ENCODE measurements at regions not wholly inside any gene's neighbourhood (a gene's known extent, or its start where the extent isn't known, plus 50 kb on each side); places are given as distances from the start of the nearest gene placed in this dataset.

GRCh38 chr3:66655044-66655443 lies 154.2 kb upstream of the LRIG1 start:
- H3K9me3 ChIP-seq (ENCODE audit: low read depth, low read length): no peaks in the 10 kb centered on the region
- DNase-seq (ENCODE audit: low read depth, low spot score): no peak
- TF ChIP-seq FOXP2 (optimal IDR thresholded peaks at IDR 0.05; ENCODE audit: control extremely low read depth, extremely low read length, insufficient read depth) (no peak), POLR2AphosphoS5 (IDR thresholded peaks at IDR 0.05; ENCODE audit: borderline replicate concordance, low read depth, low read length) (no peak), EZH2 (IDR thresholded peaks at IDR 0.05) (no peak)
- no peak overlapping the region for H3K9ac ChIP-seq (ENCODE audit: insufficient read length)
- H3K27ac ChIP-seq: no peak overlapping the region
- H3K4me3 ChIP-seq: no peak overlapping the region
- no peaks in the 10 kb centered on the region for H3K36me3 ChIP-seq (ENCODE audit: insufficient read depth, low read length)

GRCh38 chr3:66655671-66656070 lies 154.8 kb upstream of the LRIG1 start:
- no peaks in the 10 kb centered on the region for H3K36me3 ChIP-seq (ENCODE audit: insufficient read depth, low read length)
- H3K27ac ChIP-seq: no peak overlapping the region
- H3K4me3 ChIP-seq: no peak overlapping the region
- H3K9me3 ChIP-seq (ENCODE audit: low read depth, low read length): no peaks in the 10 kb centered on the region
- TF ChIP-seq FOXP2 (optimal IDR thresholded peaks at IDR 0.05; ENCODE audit: control extremely low read depth, extremely low read length, insufficient read depth) (no peak), EZH2 (IDR thresholded peaks at IDR 0.05) (no peak), POLR2AphosphoS5 (IDR thresholded peaks at IDR 0.05; ENCODE audit: borderline replicate concordance, low read depth, low read length) (no peak)
- H3K9ac ChIP-seq (ENCODE audit: insufficient read length): no peak overlapping the region
- DNase-seq (ENCODE audit: low read depth, low spot score): no peak

GRCh38 chr3:66656609-66657008 lies 155.8 kb upstream of the LRIG1 start:
- no peak for TF ChIP-seq EZH2 (IDR thresholded peaks at IDR 0.05)
- TF ChIP-seq POLR2AphosphoS5 (IDR thresholded peaks at IDR 0.05; ENCODE audit: borderline replicate concordance, low read depth, low read length): no peak
- no peak for TF ChIP-seq FOXP2 (optimal IDR thresholded peaks at IDR 0.05; ENCODE audit: control extremely low read depth, extremely low read length, insufficient read depth)
- Histone ChIP-seq H3K27ac (no peak overlapping the region), H3K4me3 (no peak overlapping the region), H3K36me3 (ENCODE audit: insufficient read depth, low read length) (no peaks in the 10 kb centered on the region), H3K9me3 (ENCODE audit: low read depth, low read length) (no peaks in the 10 kb centered on the region), H3K9ac (ENCODE audit: insufficient read length) (no peak overlapping the region)
- no peak for DNase-seq (ENCODE audit: low read depth, low spot score)

DNA sequence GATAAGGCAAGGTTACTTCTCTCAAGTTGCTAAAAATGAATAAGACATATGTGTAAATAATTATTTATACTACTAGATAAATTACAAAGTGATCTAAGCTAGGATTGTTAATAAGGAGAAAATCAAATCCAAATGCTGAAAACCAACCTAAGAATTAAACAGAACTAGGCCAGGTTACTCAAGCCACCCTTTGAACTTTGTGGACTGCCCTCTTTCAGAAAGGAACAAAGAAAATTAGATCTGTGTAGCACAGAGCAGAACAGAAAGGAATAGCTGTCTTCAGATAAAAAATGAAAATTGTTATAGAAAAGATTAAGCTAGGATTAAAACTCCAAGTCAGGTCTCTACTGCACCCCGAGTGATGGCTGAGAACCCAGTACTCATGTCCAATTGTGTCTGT lies 158.2 kb upstream of the LRIG1 start:
- Histone ChIP-seq H3K9ac (ENCODE audit: insufficient read length) (no peak overlapping the region), H3K9me3 (ENCODE audit: low read depth, low read length) (no peaks in the 10 kb centered on the region), H3K36me3 (ENCODE audit: insufficient read depth, low read length) (no peaks in the 10 kb centered on the region), H3K4me3 (no peak overlapping the region), H3K27ac (no peak overlapping the region)
- TF ChIP-seq FOXP2 (optimal IDR thresholded peaks at IDR 0.05; ENCODE audit: control extremely low read depth, extremely low read length, insufficient read depth): no peak
- no peak for TF ChIP-seq POLR2AphosphoS5 (IDR thresholded peaks at IDR 0.05; ENCODE audit: borderline replicate concordance, low read depth, low read length)
- no peak for TF ChIP-seq EZH2 (IDR thresholded peaks at IDR 0.05)
- DNase-seq (ENCODE audit: low read depth, low spot score): no peak

- Histone ChIP-seq H3K27ac (no peak overlapping the region), H3K36me3 (ENCODE audit: insufficient read depth, low read length) (no peaks in the 10 kb centered on the region), H3K9me3 (ENCODE audit: low read depth, low read length) (no peaks in the 10 kb centered on the region), H3K9ac (ENCODE audit: insufficient read length) (no peak overlapping the region), H3K4me3 (no peak overlapping the region)
- no peak for DNase-seq (ENCODE audit: low read depth, low spot score)
- no peak for TF ChIP-seq FOXP2 (optimal IDR thresholded peaks at IDR 0.05; ENCODE audit: control extremely low read depth, extremely low read length, insufficient read depth)
These were observed 160.8 kb upstream of the LRIG1 start for GRCh38 chr3:66661628-66662027.

DNA sequence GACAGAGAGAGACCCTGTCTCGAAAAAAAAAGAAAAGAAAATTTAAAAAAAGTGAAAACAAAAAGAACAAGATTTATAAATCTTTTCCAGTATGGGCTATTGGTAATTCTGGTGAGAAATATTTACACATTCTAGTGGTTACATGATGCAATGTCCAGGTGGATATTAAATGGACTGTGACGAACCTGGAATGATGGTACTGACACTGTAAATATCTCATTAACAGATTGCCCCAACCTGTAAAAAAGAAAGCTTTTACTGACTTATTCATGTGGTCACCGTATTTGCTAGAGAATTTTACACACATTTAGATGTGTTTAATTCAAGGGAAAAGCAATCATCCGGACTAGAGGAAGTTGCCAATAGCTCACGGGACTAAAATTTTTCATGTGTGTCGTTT lies 162.1 kb upstream of the LRIG1 start:
- no peaks in the 10 kb centered on the region for H3K9me3 ChIP-seq (ENCODE audit: low read depth, low read length)
- H3K27ac ChIP-seq: no peak overlapping the region
- no peak overlapping the region for H3K4me3 ChIP-seq
- TF ChIP-seq POLR2AphosphoS5 (IDR thresholded peaks at IDR 0.05; ENCODE audit: borderline replicate concordance, low read depth, low read length): no peak
- TF ChIP-seq FOXP2 (optimal IDR thresholded peaks at IDR 0.05; ENCODE audit: control extremely low read depth, extremely low read length, insufficient read depth): no peak
- TF ChIP-seq EZH2 (IDR thresholded peaks at IDR 0.05): no peak
- no peaks in the 10 kb centered on the region for H3K36me3 ChIP-seq (ENCODE audit: insufficient read depth, low read length)
- DNase-seq (ENCODE audit: low read depth, low spot score): no peak
- no peak overlapping the region for H3K9ac ChIP-seq (ENCODE audit: insufficient read length)

DNA sequence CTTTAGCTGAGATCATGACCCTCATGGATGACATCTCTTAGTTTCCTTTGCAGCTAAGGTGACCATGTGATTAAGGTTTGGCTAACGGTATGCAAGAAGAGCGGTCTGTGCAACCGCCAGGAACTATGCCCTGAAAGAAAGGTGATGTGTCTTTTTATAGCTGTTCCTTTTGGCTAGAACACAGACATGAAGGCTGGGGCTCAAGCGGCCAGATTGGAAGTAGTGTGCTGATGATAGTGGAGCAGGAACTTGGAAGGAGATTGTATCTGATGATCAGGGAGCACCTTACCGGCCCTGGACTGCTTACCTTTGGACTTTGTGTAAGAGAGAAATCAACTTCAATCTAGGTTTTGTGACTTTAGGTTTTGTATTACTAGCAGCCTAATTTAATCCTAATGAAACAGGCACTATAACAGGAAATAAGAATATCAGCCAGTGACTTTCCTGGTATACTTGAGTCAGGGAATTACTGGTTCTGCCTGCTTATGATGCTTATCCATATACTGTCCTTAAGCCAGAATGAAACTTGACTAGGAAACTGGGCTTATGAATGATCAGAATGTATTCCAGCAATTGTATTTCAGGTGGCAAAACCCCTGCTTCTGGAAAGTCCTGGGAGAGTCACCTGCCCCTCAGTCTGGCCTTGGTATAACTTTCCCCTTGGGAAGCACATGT lies 164.3 kb upstream of the LRIG1 start:
- DNase-seq (ENCODE audit: low read depth, low spot score): no peak
- Histone ChIP-seq H3K9ac (ENCODE audit: insufficient read length) (no peak overlapping the region), H3K9me3 (ENCODE audit: low read depth, low read length) (no peaks in the 10 kb centered on the region), H3K4me3 (no peak overlapping the region), H3K36me3 (ENCODE audit: insufficient read depth, low read length) (no peaks in the 10 kb centered on the region), H3K27ac (no peak overlapping the region)
- TF ChIP-seq POLR2AphosphoS5 (IDR thresholded peaks at IDR 0.05; ENCODE audit: borderline replicate concordance, low read depth, low read length) (no peak), EZH2 (IDR thresholded peaks at IDR 0.05) (no peak), FOXP2 (optimal IDR thresholded peaks at IDR 0.05; ENCODE audit: control extremely low read depth, extremely low read length, insufficient read depth) (no peak)

DNA sequence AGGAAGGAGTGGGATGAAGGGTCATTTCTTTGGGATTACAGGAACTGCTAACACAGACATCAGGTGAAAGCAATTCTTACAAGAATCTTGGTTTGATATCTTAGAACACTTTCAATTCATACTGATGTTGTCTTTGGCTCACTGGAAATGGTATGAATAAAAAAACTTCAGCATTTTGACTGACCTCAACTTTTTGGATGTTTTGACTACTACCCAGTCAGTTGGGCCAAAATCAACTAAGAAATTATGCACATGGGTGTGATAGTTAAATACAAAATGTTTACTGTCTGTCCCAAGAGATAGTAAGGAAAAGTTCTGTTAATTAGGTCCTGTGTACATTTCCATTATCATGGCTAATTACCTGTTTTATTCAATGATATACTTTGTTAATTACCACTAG lies 165.5 kb upstream of the LRIG1 start:
- Histone ChIP-seq H3K4me3 (no peak overlapping the region), H3K27ac (no peak overlapping the region), H3K36me3 (ENCODE audit: insufficient read depth, low read length) (no peaks in the 10 kb centered on the region), H3K9ac (ENCODE audit: insufficient read length) (no peak overlapping the region), H3K9me3 (ENCODE audit: low read depth, low read length) (no peaks in the 10 kb centered on the region)
- DNase-seq (ENCODE audit: low read depth, low spot score): no peak
- TF ChIP-seq FOXP2 (optimal IDR thresholded peaks at IDR 0.05; ENCODE audit: control extremely low read depth, extremely low read length, insufficient read depth): no peak
- no peak for TF ChIP-seq POLR2AphosphoS5 (IDR thresholded peaks at IDR 0.05; ENCODE audit: borderline replicate concordance, low read depth, low read length)
- TF ChIP-seq EZH2 (IDR thresholded peaks at IDR 0.05): no peak

DNA sequence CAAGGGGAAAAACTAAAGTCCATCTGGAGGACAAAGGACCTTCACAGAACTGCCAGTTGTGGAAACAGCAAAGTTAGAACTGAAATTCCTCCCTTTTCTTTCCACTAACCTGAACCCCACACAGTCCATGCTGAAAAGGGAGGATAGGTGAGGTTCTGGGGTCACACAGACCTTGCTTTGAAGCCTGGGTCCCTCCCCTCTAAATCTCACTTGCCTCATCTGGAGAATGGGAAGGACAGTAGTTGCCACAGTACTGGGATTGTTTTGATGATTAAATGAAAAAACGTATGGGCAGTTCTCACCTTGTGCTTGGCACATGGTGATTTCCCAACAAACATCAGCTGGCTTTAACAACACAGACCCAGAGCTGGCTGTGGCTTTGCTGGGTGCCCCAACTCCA lies 166.4 kb upstream of the LRIG1 start:
- Histone ChIP-seq H3K9ac (ENCODE audit: insufficient read length) (no peak overlapping the region), H3K27ac (no peak overlapping the region), H3K4me3 (no peak overlapping the region), H3K36me3 (ENCODE audit: insufficient read depth, low read length) (no peaks in the 10 kb centered on the region), H3K9me3 (ENCODE audit: low read depth, low read length) (no peaks in the 10 kb centered on the region)
- no peak for DNase-seq (ENCODE audit: low read depth, low spot score)
- TF ChIP-seq EZH2 (IDR thresholded peaks at IDR 0.05) (no peak), FOXP2 (optimal IDR thresholded peaks at IDR 0.05; ENCODE audit: control extremely low read depth, extremely low read length, insufficient read depth) (no peak), POLR2AphosphoS5 (IDR thresholded peaks at IDR 0.05; ENCODE audit: borderline replicate concordance, low read depth, low read length) (no peak)

All from SK-N-MC (cell line).